ENCODE measurements at regions not wholly inside any gene's neighbourhood (a gene's known extent, or its start where the extent isn't known, plus 50 kb on each side); places are given as distances from the start of the nearest gene placed in this dataset.

DNA sequence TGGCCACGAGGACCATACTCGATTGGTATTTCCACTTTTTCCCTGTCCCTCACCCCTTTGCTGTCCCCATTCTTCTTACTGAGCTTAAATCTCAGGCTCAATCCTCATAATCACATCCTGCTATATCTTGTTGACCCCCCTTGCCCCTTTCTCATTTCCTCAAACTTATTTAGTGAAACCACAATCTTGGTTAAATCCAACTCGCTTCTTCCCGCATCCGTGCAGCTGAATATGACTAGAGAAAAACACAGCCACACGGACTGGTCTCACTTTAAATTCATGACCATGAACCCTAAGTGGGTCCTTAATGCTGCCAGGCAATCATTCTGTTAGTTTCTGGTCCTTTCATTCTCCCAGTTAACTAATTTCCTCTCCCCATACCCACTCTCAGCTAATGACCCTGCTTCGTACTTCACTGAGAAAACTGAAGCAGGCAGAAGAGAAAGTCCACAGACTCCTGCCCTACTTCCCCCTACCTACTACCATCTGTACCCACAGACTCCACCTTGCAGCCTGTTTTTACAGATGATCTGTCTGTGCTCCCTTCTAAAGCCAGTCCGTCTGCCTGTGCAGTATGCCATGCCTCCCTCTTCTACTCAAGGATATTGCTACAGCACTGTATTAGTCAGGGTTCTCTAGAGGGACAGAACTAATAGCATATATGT lies 96.8 kb upstream of the LMO4 start:
- no peak overlapping the region for H3K27ac ChIP-seq
- no peak overlapping the region for H3K4me3 ChIP-seq
- no peak for TF ChIP-seq CTCF (IDR thresholded peaks at IDR 0.05)
- intact Hi-C loops (cut with DNase I): no loop called here
- ATAC-seq: no peak
- DNase-seq: no peak
- H3K36me3 ChIP-seq: no peaks in the 10 kb centered on the region
- H3K9me3 ChIP-seq: no peaks in the 10 kb centered on the region
- peaks cover 0 to 5% (median 2%) of the 10 kb centered on the region in 7 donors for H3K27me3 ChIP-seq
- H3K4me1 ChIP-seq: peaks cover 0 to 3% (median 0%) of the 10 kb centered on the region in 9 donors
- WGBS, 2 donors: 83 to 89% methylated on average over 8 of the region's 8 CpGs

- no peak for TF ChIP-seq CTCF (IDR thresholded peaks at IDR 0.05)
- Histone ChIP-seq H3K4me1 (no peaks in the 10 kb centered on the region), H3K27me3 (peaks cover 0 to 5% (median 4%) of the 10 kb centered on the region in 7 donors), H3K27ac (no peak overlapping the region), H3K4me3 (no peak overlapping the region), H3K9me3 (no peaks in the 10 kb centered on the region), H3K36me3 (no peaks in the 10 kb centered on the region)
- 77 to 80% methylated on average over 2 of the region's 2 CpGs for WGBS, 2 donors
- no peak for DNase-seq
- intact Hi-C loops (cut with DNase I): loop anchor here in 1 of 10 donors (1.0 kb wide), 1 partner anchor 27 kb away; no protein-coding TSS in a partner anchor
- no peak for ATAC-seq
Observed at GRCh38 chr1:87236585-87236984, 92.1 kb upstream of the LMO4 start.

DNA sequence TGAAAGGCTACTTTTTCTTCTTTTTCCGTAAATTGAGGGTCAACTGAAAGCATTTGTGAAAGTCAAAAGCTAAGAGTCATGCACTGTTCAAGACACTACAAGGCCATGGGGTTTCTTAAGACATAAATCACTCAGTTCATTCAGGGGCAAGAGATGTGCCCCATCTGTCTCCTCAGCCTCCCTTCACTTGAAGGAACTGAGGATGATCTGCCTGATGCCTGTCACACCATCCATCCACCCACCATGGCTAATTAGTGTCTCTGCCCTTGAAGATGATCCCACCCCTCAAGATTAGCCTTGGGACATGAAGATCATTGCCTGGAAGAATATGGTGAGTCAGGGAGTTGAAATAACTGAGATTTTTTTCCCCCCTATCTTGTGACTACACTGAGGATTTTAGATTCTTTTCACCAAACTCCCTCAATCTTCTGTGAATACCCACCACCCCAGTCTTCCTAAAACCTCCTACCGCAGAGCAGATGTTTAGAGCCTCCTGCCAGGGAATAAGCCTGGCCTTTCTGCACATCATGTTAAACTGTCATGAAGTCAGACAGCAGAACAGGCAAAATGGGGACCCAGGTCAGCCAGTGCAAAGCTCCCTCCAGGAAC lies 88.6 kb upstream of the LMO4 start:
- no peaks in the 10 kb centered on the region for H3K4me1 ChIP-seq
- H3K27ac ChIP-seq: no peak overlapping the region
- H3K36me3 ChIP-seq: no peaks in the 10 kb centered on the region
- no peak for ATAC-seq
- intact Hi-C loops (cut with DNase I): no loop called here
- H3K4me3 ChIP-seq: no peak overlapping the region
- H3K27me3 ChIP-seq: peaks cover 0 to 5% (median 0%) of the 10 kb centered on the region in 7 donors
- no peak for TF ChIP-seq CTCF (IDR thresholded peaks at IDR 0.05)
- H3K9me3 ChIP-seq: no peaks in the 10 kb centered on the region
- no peak for DNase-seq
- 93 to 95% methylated on average over 2 of the region's 2 CpGs for WGBS, 2 donors

- Histone ChIP-seq H3K4me1 (no peaks in the 10 kb centered on the region), H3K27me3 (peaks cover 0 to 5% (median 0%) of the 10 kb centered on the region in 7 donors), H3K27ac (no peak overlapping the region), H3K36me3 (no peaks in the 10 kb centered on the region), H3K9me3 (no peaks in the 10 kb centered on the region), H3K4me3 (no peak overlapping the region)
- DNase-seq (no peak), ATAC-seq (no peak)
- TF ChIP-seq CTCF (IDR thresholded peaks at IDR 0.05): no peak
- intact Hi-C loops (cut with DNase I): no loop called here
- WGBS, 2 donors: 85 to 87% methylated on average over 8 of the region's 8 CpGs
Observed at GRCh38 chr1:87240661-87241285, 87.9 kb upstream of the LMO4 start.
